22Rv1 (cell line): ENCODE measurements at regions not wholly inside any gene's neighbourhood (a gene's known extent, or its start where the extent isn't known, plus 50 kb on each side); places are given as distances from the start of the nearest gene placed in this dataset.

Source experiments
- ZFX ChIP-seq: fragments of 450-650 bp; IDR thresholded peaks from 2 replicates; pipeline ENCODE4 v1.6.1; 2017; ENCODE audit warnings: antibody characterized with exemption, borderline replicate concordance
- TF ChIP-seq, protein P1 (sequence below): fragments of 450-650 bp; IDR thresholded peaks from 2 replicates; pipeline ENCODE4 v1.5.1; 2017; ENCODE audit warnings: mild to moderate bottlenecking

DNA sequence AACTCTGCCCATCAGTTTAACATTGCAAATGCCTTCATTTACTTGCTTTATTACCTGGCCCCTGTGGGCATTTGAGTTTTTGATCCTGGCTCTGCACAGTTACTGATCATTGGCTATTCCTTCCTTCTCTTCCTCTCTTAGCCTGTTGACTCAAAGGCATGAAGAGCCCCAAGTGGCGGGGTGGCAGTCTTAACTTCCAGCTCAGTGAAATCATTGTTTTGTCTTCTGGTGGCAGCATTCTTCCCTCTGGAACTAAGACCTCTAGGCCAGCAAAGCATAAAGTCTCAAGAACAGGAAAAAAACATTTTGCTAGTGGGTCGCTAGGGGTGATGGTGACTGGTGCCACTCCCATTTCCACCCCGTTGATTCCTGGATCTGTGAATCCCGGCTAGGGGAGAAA is 52.3 kb upstream of the MRTFB start:
- TF ChIP-seq, protein P1, sequence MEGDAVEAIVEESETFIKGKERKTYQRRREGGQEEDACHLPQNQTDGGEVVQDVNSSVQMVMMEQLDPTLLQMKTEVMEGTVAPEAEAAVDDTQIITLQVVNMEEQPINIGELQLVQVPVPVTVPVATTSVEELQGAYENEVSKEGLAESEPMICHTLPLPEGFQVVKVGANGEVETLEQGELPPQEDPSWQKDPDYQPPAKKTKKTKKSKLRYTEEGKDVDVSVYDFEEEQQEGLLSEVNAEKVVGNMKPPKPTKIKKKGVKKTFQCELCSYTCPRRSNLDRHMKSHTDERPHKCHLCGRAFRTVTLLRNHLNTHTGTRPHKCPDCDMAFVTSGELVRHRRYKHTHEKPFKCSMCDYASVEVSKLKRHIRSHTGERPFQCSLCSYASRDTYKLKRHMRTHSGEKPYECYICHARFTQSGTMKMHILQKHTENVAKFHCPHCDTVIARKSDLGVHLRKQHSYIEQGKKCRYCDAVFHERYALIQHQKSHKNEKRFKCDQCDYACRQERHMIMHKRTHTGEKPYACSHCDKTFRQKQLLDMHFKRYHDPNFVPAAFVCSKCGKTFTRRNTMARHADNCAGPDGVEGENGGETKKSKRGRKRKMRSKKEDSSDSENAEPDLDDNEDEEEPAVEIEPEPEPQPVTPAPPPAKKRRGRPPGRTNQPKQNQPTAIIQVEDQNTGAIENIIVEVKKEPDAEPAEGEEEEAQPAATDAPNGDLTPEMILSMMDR = no peak
- TF ChIP-seq ZFX = no peak
